DMS114 treated with DMSO at 0.1 percent for 48 hours (cell line): ENCODE measurements at regions not wholly inside any gene's neighbourhood (a gene's known extent, or its start where the extent isn't known, plus 50 kb on each side); places are given as distances from the start of the nearest gene placed in this dataset.

Source experiments
- DNase-seq: peaks from one replicate; lab custom pipeline; 2025; ENCODE audit not compliant: unreplicated experiment; lab: John Stamatoyannopoulos, UW

- no peak for DNase-seq
These were observed 130.0 kb downstream of the KATNIP start for GRCh38 chr16:27679899-27680298.

GRCh38 chr16:27681681-27682080 is 131.7 kb downstream of the KATNIP start:
- DNase-seq = no peak

- DNase-seq = no peak
These were observed 134.1 kb downstream of the KATNIP start for GRCh38 chr16:27684047-27684446.

- DNase-seq = no peak
These were observed 135.9 kb downstream of the KATNIP start for GRCh38 chr16:27685807-27686206.

GRCh38 chr16:27686926-27687325 is 137.0 kb downstream of the KATNIP start:
- DNase-seq = no peak

- DNase-seq = no peak
These were observed 137.7 kb downstream of the KATNIP start for GRCh38 chr16:27687605-27688004.

GRCh38 chr16:27689711-27690110 is 139.8 kb downstream of the KATNIP start:
- DNase-seq = no peak

- DNase-seq = no peak
These were observed 140.7 kb downstream of the KATNIP start for GRCh38 chr16:27690608-27691007.

GRCh38 chr16:27691721-27692120 is 141.8 kb downstream of the KATNIP start:
- no peak for DNase-seq

GRCh38 chr16:27692576-27692975 is 142.6 kb downstream of the KATNIP start:
- no peak for DNase-seq

- DNase-seq = no peak
These were observed 145.2 kb downstream of the KATNIP start for GRCh38 chr16:27695161-27695560.

- DNase-seq = no peak
These were observed 148.3 kb downstream of the KATNIP start for GRCh38 chr16:27698266-27698665.

- DNase-seq = no peak
These were observed 148.8 kb downstream of the KATNIP start for GRCh38 chr16:27698746-27699145.

GRCh38 chr16:27699540-27699939 is 149.6 kb downstream of the KATNIP start:
- no peak for DNase-seq

GRCh38 chr16:27700304-27700995 is 150.5 kb downstream of the KATNIP start:
- DNase-seq = no peak

- no peak for DNase-seq
These were observed 151.4 kb downstream of the KATNIP start for GRCh38 chr16:27701381-27701780.

GRCh38 chr16:27703121-27703520 is 153.2 kb downstream of the KATNIP start:
- DNase-seq = no peak

GRCh38 chr16:27703545-27703944 is 153.6 kb downstream of the KATNIP start:
- DNase-seq = no peak

GRCh38 chr16:27704252-27704651 is 154.3 kb downstream of the KATNIP start:
- DNase-seq = no peak

GRCh38 chr16:27706156-27706865 is 156.4 kb downstream of the KATNIP start:
- no peak for DNase-seq

- DNase-seq = no peak
These were observed 157.1 kb downstream of the KATNIP start for GRCh38 chr16:27706866-27707685.

- no peak for DNase-seq
These were observed 158.7 kb downstream of the KATNIP start for GRCh38 chr16:27708651-27709050.
